ENCODE measurements at regions not wholly inside any gene's neighbourhood (a gene's known extent, or its start where the extent isn't known, plus 50 kb on each side); places are given as distances from the start of the nearest gene placed in this dataset.

- POLR2A ChIA-PET, result no interaction called here
- no peak for DNase-seq (ENCODE audit: extremely low spot score)
- CTCF ChIA-PET, result no interaction called here
- TF ChIP-seq CTCF (IDR thresholded peaks at IDR 0.05; ENCODE audit: control extremely low read depth, extremely low read depth, low read depth, missing control alignments), result no peak
Observed at GRCh38 chr2:66273933-66274490, 160.9 kb upstream of the MEIS1 start.

GRCh38 chr2:66272751-66273150, 162.2 kb upstream of the MEIS1 start:
- DNase-seq (ENCODE audit: extremely low spot score), result no peak
- ChIA-PET POLR2A (no interaction called here), CTCF (no interaction called here)
- no peak for TF ChIP-seq CTCF (IDR thresholded peaks at IDR 0.05; ENCODE audit: control extremely low read depth, extremely low read depth, low read depth, missing control alignments)

DNA sequence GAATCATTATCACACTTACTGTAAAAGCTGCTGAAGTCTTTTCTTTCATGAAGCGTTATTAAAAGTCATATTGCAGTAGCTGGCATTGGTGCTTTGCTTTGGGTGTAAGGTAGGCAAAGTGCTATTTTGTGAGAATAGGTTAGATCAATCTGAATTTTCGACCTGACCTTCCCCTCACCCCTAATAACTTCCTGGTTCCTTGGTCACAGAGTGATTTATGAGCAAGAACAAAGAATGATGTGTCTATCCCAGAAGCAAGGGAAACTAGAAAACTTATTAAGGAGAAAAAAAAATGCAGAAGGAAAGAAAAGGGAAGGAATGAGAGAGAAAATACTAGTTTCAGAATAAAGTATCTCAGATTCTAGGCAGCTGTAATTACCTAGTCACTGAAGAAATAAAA, 163.1 kb upstream of the MEIS1 start:
- ChIA-PET POLR2A (no interaction called here), CTCF (no interaction called here)
- no peak for TF ChIP-seq CTCF (IDR thresholded peaks at IDR 0.05; ENCODE audit: control extremely low read depth, extremely low read depth, low read depth, missing control alignments)
- DNase-seq (ENCODE audit: extremely low spot score), result no peak

DNA sequence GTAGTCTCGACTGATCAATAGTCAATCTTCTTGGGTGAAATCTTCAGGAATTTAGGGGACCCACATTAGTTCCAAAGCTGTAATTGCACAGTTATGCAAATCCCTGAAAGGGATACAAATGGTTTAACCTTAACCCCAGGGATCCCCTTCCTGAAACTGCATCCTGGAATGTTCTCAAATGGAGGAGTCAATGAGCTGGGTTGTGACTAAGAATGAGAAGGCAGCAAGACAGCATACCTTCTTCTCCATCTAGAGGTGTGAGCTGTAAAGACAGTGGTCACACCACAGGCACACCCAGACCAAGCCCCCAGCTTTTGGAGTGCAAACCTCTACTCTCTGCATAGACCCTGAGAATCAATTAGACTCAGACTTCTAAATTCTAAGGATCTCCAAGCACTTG, 164.7 kb upstream of the MEIS1 start:
- POLR2A ChIA-PET, result no interaction called here
- CTCF ChIA-PET, result no interaction called here
- no peak for DNase-seq (ENCODE audit: extremely low spot score)
- no peak for TF ChIP-seq CTCF (IDR thresholded peaks at IDR 0.05; ENCODE audit: control extremely low read depth, extremely low read depth, low read depth, missing control alignments)

- no peak for DNase-seq (ENCODE audit: extremely low spot score)
- ChIA-PET POLR2A (no interaction called here), CTCF (no interaction called here)
- no peak for TF ChIP-seq CTCF (IDR thresholded peaks at IDR 0.05; ENCODE audit: control extremely low read depth, extremely low read depth, low read depth, missing control alignments)
Observed at GRCh38 chr2:66269166-66269565, 165.8 kb upstream of the MEIS1 start.

DNA sequence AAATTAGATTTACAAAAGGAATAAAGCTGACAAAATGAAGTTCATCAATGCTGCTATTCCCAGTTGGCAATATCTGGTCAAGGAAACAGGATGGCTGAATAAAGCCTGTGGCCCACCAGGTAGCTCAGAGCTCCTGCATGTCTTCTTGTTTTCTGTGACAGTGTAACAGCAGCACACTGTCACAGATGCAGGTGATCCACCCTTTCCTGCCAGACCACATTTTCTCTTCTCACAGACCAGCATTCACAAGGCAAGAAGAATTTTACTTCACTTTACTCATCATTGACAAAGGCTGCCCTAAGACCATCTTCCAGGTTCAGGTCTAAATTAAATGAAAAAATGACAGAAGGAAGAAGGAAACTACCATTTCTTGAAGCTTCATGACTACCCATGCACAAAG, 166.2 kb upstream of the MEIS1 start:
- ChIA-PET CTCF (no interaction called here), POLR2A (no interaction called here)
- no peak for TF ChIP-seq CTCF (IDR thresholded peaks at IDR 0.05; ENCODE audit: control extremely low read depth, extremely low read depth, low read depth, missing control alignments)
- DNase-seq (ENCODE audit: extremely low spot score), result no peak

DNA sequence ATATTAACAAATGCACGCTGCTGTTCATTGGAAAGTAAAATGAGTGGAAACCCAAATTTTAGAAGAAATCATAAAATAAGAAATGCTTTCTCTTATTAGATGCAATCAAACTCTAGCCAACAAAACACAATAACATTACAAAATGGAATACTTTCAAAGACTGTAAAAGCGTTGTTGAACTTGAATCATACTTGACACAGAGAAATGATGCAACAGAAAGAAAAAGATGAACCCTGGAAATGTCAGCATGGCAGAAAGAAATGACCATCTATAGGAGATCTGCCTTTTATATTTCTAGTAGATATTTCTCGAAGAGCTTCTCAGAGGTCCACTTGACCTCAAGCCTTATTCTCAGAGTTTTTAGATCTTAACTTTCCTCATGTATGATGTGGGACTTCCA, 170.6 kb upstream of the MEIS1 start:
- no peak for DNase-seq (ENCODE audit: extremely low spot score)
- ChIA-PET CTCF (no interaction called here), POLR2A (no interaction called here)
- TF ChIP-seq CTCF (IDR thresholded peaks at IDR 0.05; ENCODE audit: control extremely low read depth, extremely low read depth, low read depth, missing control alignments), result no peak

Data from GM10248 (cell line).